ENCODE measurements at regions not wholly inside any gene's neighbourhood (a gene's known extent, or its start where the extent isn't known, plus 50 kb on each side); places are given as distances from the start of the nearest gene placed in this dataset.

DNA sequence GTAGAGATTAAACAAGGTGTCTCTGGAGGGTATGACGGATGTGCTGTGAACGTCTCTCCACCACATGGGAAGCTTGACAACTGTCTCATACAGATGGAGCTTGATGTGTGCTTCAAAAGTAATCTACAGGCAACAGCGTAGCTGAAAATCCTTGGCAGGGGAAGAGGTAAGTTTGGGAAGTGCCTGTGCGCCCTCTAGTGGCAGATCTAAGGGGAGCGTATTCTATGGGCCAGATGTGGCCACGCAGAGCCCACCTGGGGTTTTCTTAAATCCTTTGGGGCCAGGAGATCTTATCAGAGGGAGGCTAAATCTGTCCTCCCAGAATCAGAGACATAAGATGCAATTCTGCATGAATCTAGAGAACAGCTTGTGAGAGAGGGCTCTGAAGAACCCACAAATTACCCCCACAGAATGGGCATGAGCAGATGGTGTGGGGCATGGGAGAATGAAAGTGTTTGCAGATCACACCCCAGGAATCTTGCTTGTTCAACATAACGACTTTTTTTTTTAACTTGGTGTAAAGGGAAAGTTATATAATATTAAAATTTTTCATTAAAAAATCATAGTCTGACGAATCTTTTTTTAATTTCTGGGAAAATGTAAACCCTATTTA lies 91.2 kb upstream of the MPP7 start:
- CTCF ChIA-PET (ENCODE audit: low intra/inter-chr PET ratio, low total read pairs): interaction anchor here (1.3 to 1.4 kb wide), 2 partner anchors 13 to 143 kb away, joined by 3 to 12 read pairs; no protein-coding TSS in a partner anchor
- ATAC-seq (peak; percentile 97), FAIRE-seq (peak; percentile 53), DNase-seq (ENCODE audit: low spot score) (peak; percentile 49)
- in situ Hi-C loops (cut with HindIII; ENCODE audit: extremely low pct_ligation_motif_present, low pct_unique_long_range_greater_than_20kb) (loop anchor here (25.0 kb wide), 2 partner anchors 657 to 832 kb away; partner anchors contain the start of gene MKX), intact Hi-C loops (cut with micrococcal nuclease; ENCODE audit: unreplicated experiment) (no loop called here)
- H4K20me1 ChIP-seq (ENCODE audit: insufficient read depth, low read length): no peaks in the 10 kb centered on the region
- H3K4me1 ChIP-seq (ENCODE audit: insufficient read depth, low read length): peaks cover 5% of the 10 kb centered on the region; the same call in 1 of the 2 replicates
- H3K27ac ChIP-seq (ENCODE audit: extremely low read length, insufficient read depth, low read length): no peak overlapping the region
- POLR2A ChIA-PET: no interaction called here
- H3K79me2 ChIP-seq (ENCODE audit: insufficient read depth, low read length): no peaks in the 10 kb centered on the region
- TF ChIP-seq TBX3 (IDR thresholded peaks at IDR 0.05; ENCODE audit: borderline replicate concordance): no peak
- TF ChIP-seq ZNF891 (CRISPR knock-in tag; IDR thresholded peaks at IDR 0.05): no peak
- no peak for TF ChIP-seq ZNF792 (CRISPR knock-in tag; IDR thresholded peaks at IDR 0.05)
- TF ChIP-seq, protein P1, sequence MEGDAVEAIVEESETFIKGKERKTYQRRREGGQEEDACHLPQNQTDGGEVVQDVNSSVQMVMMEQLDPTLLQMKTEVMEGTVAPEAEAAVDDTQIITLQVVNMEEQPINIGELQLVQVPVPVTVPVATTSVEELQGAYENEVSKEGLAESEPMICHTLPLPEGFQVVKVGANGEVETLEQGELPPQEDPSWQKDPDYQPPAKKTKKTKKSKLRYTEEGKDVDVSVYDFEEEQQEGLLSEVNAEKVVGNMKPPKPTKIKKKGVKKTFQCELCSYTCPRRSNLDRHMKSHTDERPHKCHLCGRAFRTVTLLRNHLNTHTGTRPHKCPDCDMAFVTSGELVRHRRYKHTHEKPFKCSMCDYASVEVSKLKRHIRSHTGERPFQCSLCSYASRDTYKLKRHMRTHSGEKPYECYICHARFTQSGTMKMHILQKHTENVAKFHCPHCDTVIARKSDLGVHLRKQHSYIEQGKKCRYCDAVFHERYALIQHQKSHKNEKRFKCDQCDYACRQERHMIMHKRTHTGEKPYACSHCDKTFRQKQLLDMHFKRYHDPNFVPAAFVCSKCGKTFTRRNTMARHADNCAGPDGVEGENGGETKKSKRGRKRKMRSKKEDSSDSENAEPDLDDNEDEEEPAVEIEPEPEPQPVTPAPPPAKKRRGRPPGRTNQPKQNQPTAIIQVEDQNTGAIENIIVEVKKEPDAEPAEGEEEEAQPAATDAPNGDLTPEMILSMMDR (CRISPR knock-in tag; IDR thresholded peaks at IDR 0.05): peak; percentile 89
- no peak for TF ChIP-seq FLYWCH1 (CRISPR knock-in tag; IDR thresholded peaks at IDR 0.05)
- TF ChIP-seq ZNF556 (CRISPR knock-in tag; IDR thresholded peaks at IDR 0.05; ENCODE audit: borderline replicate concordance): no peak
- TF ChIP-seq CBX5 (CRISPR knock-in tag; IDR thresholded peaks at IDR 0.05; ENCODE audit: borderline replicate concordance): no peak
- no peak for TF ChIP-seq ZFP36 (IDR thresholded peaks at IDR 0.05; ENCODE audit: borderline replicate concordance, low read depth, low read length, partially characterized antibody)
- TF ChIP-seq EEA1 (CRISPR knock-in tag; IDR thresholded peaks at IDR 0.05; ENCODE audit: borderline replicate concordance): no peak
- no peak for TF ChIP-seq ZNF558 (CRISPR knock-in tag; IDR thresholded peaks at IDR 0.05; ENCODE audit: borderline replicate concordance)
- no peak for TF ChIP-seq SOX5 (CRISPR knock-in tag; IDR thresholded peaks at IDR 0.05; ENCODE audit: borderline replicate concordance)
- no peak for TF ChIP-seq ZBTB1 (CRISPR knock-in tag; IDR thresholded peaks at IDR 0.05; ENCODE audit: borderline replicate concordance)
- TF ChIP-seq RAD21 (CRISPR knock-in tag; IDR thresholded peaks at IDR 0.05): peak; percentile 64
- TF ChIP-seq, protein P2, sequence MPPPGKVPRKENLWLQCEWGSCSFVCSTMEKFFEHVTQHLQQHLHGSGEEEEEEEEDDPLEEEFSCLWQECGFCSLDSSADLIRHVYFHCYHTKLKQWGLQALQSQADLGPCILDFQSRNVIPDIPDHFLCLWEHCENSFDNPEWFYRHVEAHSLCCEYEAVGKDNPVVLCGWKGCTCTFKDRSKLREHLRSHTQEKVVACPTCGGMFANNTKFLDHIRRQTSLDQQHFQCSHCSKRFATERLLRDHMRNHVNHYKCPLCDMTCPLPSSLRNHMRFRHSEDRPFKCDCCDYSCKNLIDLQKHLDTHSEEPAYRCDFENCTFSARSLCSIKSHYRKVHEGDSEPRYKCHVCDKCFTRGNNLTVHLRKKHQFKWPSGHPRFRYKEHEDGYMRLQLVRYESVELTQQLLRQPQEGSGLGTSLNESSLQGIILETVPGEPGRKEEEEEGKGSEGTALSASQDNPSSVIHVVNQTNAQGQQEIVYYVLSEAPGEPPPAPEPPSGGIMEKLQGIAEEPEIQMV (CRISPR knock-in tag; IDR thresholded peaks at IDR 0.05; ENCODE audit: low read depth): no peak
- no peak for TF ChIP-seq ERF (CRISPR knock-in tag; IDR thresholded peaks at IDR 0.05)
- peak; percentile 71 for TF ChIP-seq SMC3 (IDR thresholded peaks at IDR 0.05; ENCODE audit: low read length)
- no peak for TF ChIP-seq ZMYM2 (CRISPR knock-in tag; IDR thresholded peaks at IDR 0.05)
- TF ChIP-seq ZNF251 (CRISPR knock-in tag; IDR thresholded peaks at IDR 0.05): no peak
- TF ChIP-seq NFE2L1 (CRISPR knock-in tag; IDR thresholded peaks at IDR 0.05; ENCODE audit: borderline replicate concordance): no peak
- TF ChIP-seq ZNF777 (CRISPR knock-in tag; IDR thresholded peaks at IDR 0.05): no peak
- TF ChIP-seq NBN (conservative IDR thresholded peaks at IDR 0.05): no peak
- TF ChIP-seq SNAI1 (CRISPR knock-in tag; IDR thresholded peaks at IDR 0.05; ENCODE audit: borderline replicate concordance): no peak
- peak; percentile 64 for TF ChIP-seq XRCC5 (optimal IDR thresholded peaks at IDR 0.05; ENCODE audit: low read length)
- peak; percentile 87 for TF ChIP-seq STAG1 (CRISPR knock-in tag; IDR thresholded peaks at IDR 0.05)
- TF ChIP-seq SALL1 (CRISPR knock-in tag; IDR thresholded peaks at IDR 0.05): no peak
- peaks cover 0 to 7% of the 10 kb centered on the region in 2 experiments; a peak in 2 of 5 replicates for H3K27me3 ChIP-seq (ENCODE audit: control insufficient read depth in 1 of 2, insufficient read depth in 2 of 2, low read length in 2 of 2)
- under 1% methylated on average over 8 of the region's 8 CpGs for WGBS (ENCODE audit: low lambda C conversion rate)
- H3K4me3 ChIP-seq (replicated peaks in 1 of 3; ENCODE audit: insufficient read depth in 1 of 3, low read depth in 2 of 3, low read length in 3 of 3): no peak overlapping the region
- BruUV-seq (replicated peaks): no TSS peak
- H2AFZ ChIP-seq (ENCODE audit: low read length): no peak overlapping the region
- H3K9ac ChIP-seq (ENCODE audit: insufficient read depth, low read depth, low read length): no peak overlapping the region
- no peaks in the 10 kb centered on the region for H3K36me3 ChIP-seq (replicated peaks in 1 of 2; ENCODE audit: control insufficient read depth in 1 of 2, insufficient read depth in 2 of 2, low read length in 2 of 2)
- H3K9me3 ChIP-seq (ENCODE audit: low read length): no peaks in the 10 kb centered on the region
- peak overlapping the region; percentile 53 for H3K4me2 ChIP-seq (ENCODE audit: low read depth, low read length)

All from HepG2 (cell line).